Pancreas (tissue), 10 donors: ENCODE measurements at regions not wholly inside any gene's neighbourhood (a gene's known extent, or its start where the extent isn't known, plus 50 kb on each side); places are given as distances from the start of the nearest gene placed in this dataset.
"Not testable (repeated sequence)": the region's sequence is repeated elsewhere in the genome, so short reads cannot be mapped to it uniquely, and the experiment has no call there.

Experiments
- ATAC-seq, 4 donors: fragments of 200-7000 bp; cut with Tn5 transposase; one replicate each; pipeline versions ENCODE4 v1.8.0 to v1.9.1; 2020; ENCODE audit warnings: mild to moderate bottlenecking in 4 of 4, moderate library complexity in 4 of 4
- DNase-seq, 6 donors: peaks; one replicate each; pipeline ENCODE4 v3.0.0-alpha.2; 2020
- FAIRE-seq: peaks from 2 replicates; lab custom pipeline; 2012; peaks lifted over from hg19 to GRCh38; lab: Jason Lieb, UNC
- H3K27ac ChIP-seq, 4 donors: fragments of 200-600 bp; sonication (generic); 1 replicate in 3 of 4; 2 replicates in 1 of 4; pipeline versions ENCODE4 v1.5.0 to v1.8.0; 2020
- H3K27me3 ChIP-seq, 4 donors: fragments of 200-600 bp; one replicate each; pipeline ENCODE4 v1.8.0; 2021
- H3K36me3 ChIP-seq, 3 donors: fragments of 200-600 bp; sonication (generic) in 1 of 3; one replicate each; pipeline versions ENCODE4 v1.5.0 to v1.8.0; 2020 to 2021
- H3K4me1 ChIP-seq, 3 donors: fragments of 200-600 bp; one replicate each; pipeline ENCODE4 v1.8.0; 2021
- H3K4me3 ChIP-seq, 4 donors: fragments of 200-600 bp; sonication (generic) in 2 of 4; one replicate each; pipeline versions ENCODE4 v1.5.0 to v1.8.0; 2020 to 2021
- H3K9me3 ChIP-seq, 4 donors: fragments of 200-600 bp; one replicate each; pipeline ENCODE4 v1.8.0; 2021
- WGBS, 2 donors: extraction: QIAGEN DNeasy Blood & Tissue Kit; methylation state at CpG; one replicate each; pipeline ENCODE4 v1.1.7; 2013; 5-methylcytosine and 5-hydroxymethylcytosine counted together
- intact Hi-C, 3 donors: fragments of 100-400 bp; cut with DNase I; formaldehyde crosslinking; loops; one replicate each; pipeline versions ENCODE4 v1.11.1 to v1.14.2; 2022
- TF ChIP-seq, protein P1 (sequence below), 4 donors: fragments of 200-600 bp; sonication (generic) in 3 of 4; IDR thresholded peaks; one replicate each; pipeline versions ENCODE4 v1.5.0 to v1.8.0; 2021; ENCODE audit warnings: antibody characterized with exemption in 4 of 4
- donor health status: healthy with polysubstance abuse.
- donor health status: DM: no; HTN: no; CAD: no; lungs with moderate emphysema.
- donor health status: DM: no; HTN: no; CAD: no.
- donor health status: control.
- donor health status: control.
- donor health status: Bipolar disorder and iron deficiency.
- donor health status: DM: yes; HTN: yes; CAD: no.
- donor health status: DM: no; HTN: no; CAD: no.
- donor health status: DM: no; HTN: no; CAD: no.
- donor health status: DM: yes; HTN: yes; CAD: no.

- WGBS, 2 donors = 24 to 45% methylated on average over 27 of the region's 27 CpGs
- TF ChIP-seq, protein P1, sequence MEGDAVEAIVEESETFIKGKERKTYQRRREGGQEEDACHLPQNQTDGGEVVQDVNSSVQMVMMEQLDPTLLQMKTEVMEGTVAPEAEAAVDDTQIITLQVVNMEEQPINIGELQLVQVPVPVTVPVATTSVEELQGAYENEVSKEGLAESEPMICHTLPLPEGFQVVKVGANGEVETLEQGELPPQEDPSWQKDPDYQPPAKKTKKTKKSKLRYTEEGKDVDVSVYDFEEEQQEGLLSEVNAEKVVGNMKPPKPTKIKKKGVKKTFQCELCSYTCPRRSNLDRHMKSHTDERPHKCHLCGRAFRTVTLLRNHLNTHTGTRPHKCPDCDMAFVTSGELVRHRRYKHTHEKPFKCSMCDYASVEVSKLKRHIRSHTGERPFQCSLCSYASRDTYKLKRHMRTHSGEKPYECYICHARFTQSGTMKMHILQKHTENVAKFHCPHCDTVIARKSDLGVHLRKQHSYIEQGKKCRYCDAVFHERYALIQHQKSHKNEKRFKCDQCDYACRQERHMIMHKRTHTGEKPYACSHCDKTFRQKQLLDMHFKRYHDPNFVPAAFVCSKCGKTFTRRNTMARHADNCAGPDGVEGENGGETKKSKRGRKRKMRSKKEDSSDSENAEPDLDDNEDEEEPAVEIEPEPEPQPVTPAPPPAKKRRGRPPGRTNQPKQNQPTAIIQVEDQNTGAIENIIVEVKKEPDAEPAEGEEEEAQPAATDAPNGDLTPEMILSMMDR (IDR thresholded peaks at IDR 0.05) = no peak
- intact Hi-C loops = no loop called here
- Histone ChIP-seq H3K4me3 (no peak overlapping the region), H3K27ac (no peak overlapping the region), H3K9me3 (no peaks in the 10 kb centered on the region), H3K36me3 (no peaks in the 10 kb centered on the region), H3K27me3 (no peaks in the 10 kb centered on the region), H3K4me1 (no peaks in the 10 kb centered on the region)
- DNase-seq (no peak), ATAC-seq (no peak), FAIRE-seq (no peak)
Measured at GRCh38 chr17:22217135-22217534, 524.8 kb downstream of the KCNJ18 start.

GRCh38 chr17:22221344-22221743 lies 529.0 kb downstream of the KCNJ18 start:
- no peak for FAIRE-seq
- TF ChIP-seq, protein P1 (IDR thresholded peaks at IDR 0.05) = no peak
- 33 to 50% methylated on average over 8 of the region's 8 CpGs for WGBS, 2 donors
- no peak for DNase-seq
- Histone ChIP-seq H3K4me1 (no peaks in the 10 kb centered on the region), H3K4me3 (no peak overlapping the region), H3K27me3 (no peaks in the 10 kb centered on the region), H3K27ac (no peak overlapping the region), H3K9me3 (no peaks in the 10 kb centered on the region), H3K36me3 (no peaks in the 10 kb centered on the region)
- intact Hi-C loops = no loop called here
- no peak for ATAC-seq

DNA sequence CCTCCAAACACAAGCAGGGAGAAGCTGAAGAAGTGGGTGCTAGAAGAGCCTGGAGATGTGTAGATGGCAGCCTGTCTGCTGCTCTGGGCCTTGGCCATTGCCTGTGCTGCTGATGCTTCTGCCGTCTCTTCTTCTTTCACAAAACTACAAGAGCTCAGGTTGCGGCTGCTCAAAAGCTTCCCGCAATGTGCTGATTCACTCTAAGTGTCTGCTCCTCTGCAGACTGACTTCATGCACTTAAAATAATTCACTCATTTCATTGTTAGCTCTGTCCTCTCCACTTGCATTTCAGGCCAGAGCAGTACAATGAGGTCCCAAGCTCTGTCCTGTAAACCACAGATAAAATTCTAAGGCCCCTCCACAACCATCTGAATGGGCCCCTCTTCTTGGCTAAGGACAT lies 534.2 kb downstream of the KCNJ18 start:
- H3K36me3 ChIP-seq, ATAC-seq, H3K27ac ChIP-seq, H3K4me1 ChIP-seq, FAIRE-seq, DNase-seq, intact Hi-C loops, H3K27me3 ChIP-seq, H3K9me3 ChIP-seq, H3K4me3 ChIP-seq: not testable (repeated sequence)
- WGBS, 2 donors = 72 to 88% methylated on average over 3 of the region's 3 CpGs

DNA sequence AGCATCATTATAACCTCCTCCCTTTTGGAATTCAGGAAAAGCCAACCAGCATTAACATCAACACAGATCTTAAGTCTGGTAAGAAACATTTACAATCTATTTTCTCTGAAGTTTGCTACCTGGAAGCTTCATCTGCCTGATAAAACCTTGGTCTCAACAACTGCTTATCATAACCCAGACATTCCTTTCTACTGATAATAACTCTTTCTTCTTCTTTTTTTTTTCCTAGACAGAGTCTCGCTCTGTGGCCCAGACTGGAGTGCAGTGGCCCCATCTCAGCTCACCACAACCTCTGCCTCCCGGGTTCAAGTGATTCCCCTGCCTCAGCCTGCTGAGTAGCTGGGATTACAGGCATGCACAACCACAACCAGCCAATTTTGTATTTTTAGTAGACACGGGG lies 534.6 kb downstream of the KCNJ18 start:
- H3K27me3 ChIP-seq, H3K4me3 ChIP-seq, DNase-seq, H3K36me3 ChIP-seq, FAIRE-seq, H3K9me3 ChIP-seq, H3K4me1 ChIP-seq, intact Hi-C loops, ATAC-seq, H3K27ac ChIP-seq: not testable (repeated sequence)
- WGBS, 2 donors = 59 to 67% methylated on average over 3 of the region's 3 CpGs

DNA sequence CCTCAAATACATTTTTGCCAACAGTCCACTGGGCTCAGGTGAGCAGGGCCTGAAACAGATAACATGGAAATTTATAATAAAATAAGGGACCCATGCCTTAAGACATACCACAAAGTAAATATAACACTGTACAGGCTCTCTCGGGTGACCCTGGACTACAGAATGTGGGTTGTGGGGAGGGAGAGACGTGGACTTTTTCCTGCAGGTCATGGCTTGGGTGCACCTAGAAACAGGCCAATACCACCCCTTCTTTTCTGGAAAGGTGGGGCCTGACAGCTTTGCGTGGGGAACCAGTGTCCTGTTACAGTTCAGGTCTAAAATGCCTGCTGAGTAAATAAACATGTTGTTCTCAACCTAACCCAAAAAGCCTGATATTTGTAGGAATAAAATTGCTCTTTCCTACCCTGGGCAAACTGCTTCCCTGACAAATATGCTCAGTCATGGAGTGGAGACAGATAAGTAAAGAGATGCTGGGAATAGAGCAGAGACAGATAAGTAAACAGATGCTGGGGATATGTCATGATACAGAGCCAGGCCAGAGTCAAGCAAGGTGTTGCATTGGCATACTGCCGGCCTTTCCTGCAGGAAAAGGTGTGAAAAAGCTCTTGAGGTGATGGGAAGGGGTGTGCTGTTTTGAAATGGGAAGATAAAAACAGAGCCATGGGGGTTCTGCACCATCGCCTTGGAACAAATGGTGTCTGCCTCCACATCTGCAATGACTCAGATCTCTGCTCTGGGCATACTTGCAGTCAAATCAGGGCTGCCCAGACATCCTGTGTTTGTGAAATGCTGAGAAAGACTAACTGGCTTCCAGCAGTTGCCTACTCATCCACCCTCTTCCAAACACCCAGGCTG lies 535.6 kb downstream of the KCNJ18 start:
- FAIRE-seq, DNase-seq, ATAC-seq, H3K9me3 ChIP-seq, H3K4me3 ChIP-seq, H3K36me3 ChIP-seq, H3K4me1 ChIP-seq, H3K27ac ChIP-seq, intact Hi-C loops, H3K27me3 ChIP-seq: not testable (repeated sequence)
- WGBS, 2 donors = 47 to 50% methylated on average over 5 of the region's 5 CpGs

DNA sequence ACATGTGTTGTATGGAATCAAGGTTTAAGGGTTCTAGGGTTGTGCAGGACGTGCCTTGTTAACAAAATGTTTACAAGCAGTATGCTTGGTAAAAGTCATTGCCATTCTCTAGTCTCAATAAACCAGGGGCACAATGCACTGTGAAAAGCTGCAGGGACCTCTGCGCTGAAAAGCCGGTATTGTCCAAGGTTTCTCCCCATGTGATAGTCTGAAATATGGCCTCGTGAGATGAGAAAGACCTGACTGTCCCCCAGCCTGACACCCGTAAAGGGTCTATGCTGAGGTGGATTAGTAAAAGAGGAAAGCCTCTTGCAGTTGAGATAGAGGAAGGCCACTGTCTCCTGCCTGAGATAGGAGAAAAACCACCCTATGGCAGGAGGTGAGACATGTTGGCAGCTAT lies 537.5 kb downstream of the KCNJ18 start:
- 56 to 63% methylated on average over 5 of the region's 5 CpGs for WGBS, 2 donors
- FAIRE-seq, H3K4me1 ChIP-seq: not testable (repeated sequence)

DNA sequence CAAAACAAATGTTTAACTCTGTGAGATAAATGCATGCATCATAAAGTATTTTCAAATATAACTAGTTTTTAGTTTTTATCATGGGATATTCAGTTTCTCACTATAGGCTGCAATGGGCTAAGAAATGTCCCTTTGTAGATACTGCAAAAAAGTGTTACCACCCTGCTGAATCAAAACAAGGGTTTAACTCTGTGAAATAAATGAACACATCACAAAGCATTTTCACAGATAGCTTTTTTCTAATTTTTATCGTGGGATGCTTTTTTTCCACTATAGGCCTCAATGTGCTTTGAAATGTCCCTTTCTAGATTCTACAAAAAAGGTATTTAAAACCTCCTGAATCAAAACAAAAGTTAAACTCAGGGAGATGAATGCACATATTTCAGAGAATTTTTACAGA lies 541.1 kb downstream of the KCNJ18 start:
- Histone ChIP-seq H3K27me3 (no peaks in the 10 kb centered on the region), H3K4me3 (no peak overlapping the region), H3K4me1 (no peaks in the 10 kb centered on the region), H3K9me3 (no peaks in the 10 kb centered on the region), H3K36me3 (no peaks in the 10 kb centered on the region), H3K27ac (no peak overlapping the region)
- FAIRE-seq = no peak
- ATAC-seq = no peak
- WGBS, 2 donors = 88% methylated on average over 1 of the region's 1 CpG
- no peak for DNase-seq
- intact Hi-C loops = no loop called here
- TF ChIP-seq, protein P1 (IDR thresholded peaks at IDR 0.05) = no peak

More for the DNA sequence above, 537.5 kb downstream of the KCNJ18 start:
- DNase-seq, H3K27me3 ChIP-seq, H3K4me3 ChIP-seq, ATAC-seq, intact Hi-C loops, H3K27ac ChIP-seq, H3K9me3 ChIP-seq, H3K36me3 ChIP-seq: not testable (repeated sequence)
